GM12878 (cell line): ENCODE measurements at regions not wholly inside any gene's neighbourhood (a gene's known extent, or its start where the extent isn't known, plus 50 kb on each side); places are given as distances from the start of the nearest gene placed in this dataset.

Experiments
- ATAC-seq: fragments of 200-7000 bp; cut with Tn5 transposase; 3 replicates; pipeline ENCODE4 v1.9.1; 2020; ENCODE audit warnings: mild to moderate bottlenecking, moderate library complexity
- BruUV-seq: library from RNA; stranded (reverse); fragments of 400-500 nt; replicated peaks from 2 replicates; lab custom pipeline; 2021; lab: Mats Ljungman, UMichigan
- CTCF ChIA-PET: fragments of 300-600 bp; sonication (Branson Sonifier 250); formaldehyde crosslinking; extraction: SDS; loops from one replicate; lab custom pipeline; 2021; ENCODE audit warnings: inconsistent platforms; lab: Yijun Ruan, JAX
- POLR2A ChIA-PET: fragments of 350-600 bp; formaldehyde crosslinking; extraction: SDS; loops from one replicate; lab custom pipeline; 2021; ENCODE audit warnings: inconsistent platforms; lab: Charles Lee
- RAD21 ChIA-PET: fragments of 300-600 bp; sonication (Branson Sonifier 250); formaldehyde crosslinking; loops from one replicate; lab custom pipeline; 2023; ENCODE audit warnings: antibody characterized with exemption; ENCODE audit not compliant: unreplicated experiment; lab: Charles Lee
- SMC1A ChIA-PET: fragments of 300-600 bp; sonication (Branson Sonifier 250); formaldehyde crosslinking; loops from one replicate; lab custom pipeline; 2023; ENCODE audit not compliant: unreplicated experiment, uncharacterized antibody; lab: Charles Lee
- DNase-seq: peaks from one replicate; pipeline ENCODE4 v3.0.0-alpha.2; 2011; ENCODE audit warnings: low read depth, low spot score
- FAIRE-seq: peaks from 3 replicates; lab custom pipeline; 2011; peaks lifted over from hg19 to GRCh38; lab: Jason Lieb, UNC
- H2AFZ ChIP-seq: 2 replicates; pipeline ENCODE4 v1.6.0; 2011; ENCODE audit warnings: low read depth, low read length, control low read depth; ENCODE audit not compliant: control insufficient read depth
- H3K27ac ChIP-seq: 2 replicates; pipeline ENCODE4 v1.5.1; 2011; ENCODE audit warnings: control low read depth; ENCODE audit not compliant: control insufficient read depth, insufficient read depth
- H3K27me3 ChIP-seq, 2 experiments: replicated peaks in 1 of 2; 2 replicates each; pipeline versions ENCODE4 v1.6.0 to v1.6.1; 2011; ENCODE audit warnings: low read length in 1 of 2; ENCODE audit not compliant: control insufficient read depth in 2 of 2, insufficient read depth in 2 of 2
- H3K36me3 ChIP-seq, 2 experiments: 2 replicates each; pipeline ENCODE4 v1.5.1; 2011; ENCODE audit warnings: low read length in 1 of 2; ENCODE audit not compliant: control insufficient read depth in 2 of 2, insufficient read depth in 2 of 2
- H3K4me1 ChIP-seq: 2 replicates; pipeline ENCODE4 v1.6.1; 2011; ENCODE audit warnings: mild to moderate bottlenecking, low read length, moderate library complexity, mixed read lengths; ENCODE audit not compliant: control insufficient read depth, insufficient read depth
- H3K4me2 ChIP-seq: 2 replicates; pipeline ENCODE4 v1.6.0; 2011; ENCODE audit warnings: control low read depth; ENCODE audit not compliant: control insufficient read depth, insufficient read depth
- H3K4me3 ChIP-seq: fragments of 200-600 bp; sonication (generic); 2 replicates; pipeline ENCODE4 v1.5.1; 2016
- H3K79me2 ChIP-seq: 2 replicates; pipeline ENCODE4 v1.6.0; 2011; ENCODE audit warnings: low read length; ENCODE audit not compliant: control insufficient read depth, insufficient read depth
- H3K9ac ChIP-seq: 2 replicates; pipeline ENCODE4 v1.8.0; 2011; ENCODE audit warnings: low read length, control low read depth, mixed read lengths; ENCODE audit not compliant: control insufficient read depth, insufficient read depth
- H3K9me3 ChIP-seq: replicated peaks from 3 replicates; pipeline ENCODE4 v1.5.1; 2011; ENCODE audit warnings: mild to moderate bottlenecking, low read length; ENCODE audit not compliant: control insufficient read depth, insufficient read depth
- H4K20me1 ChIP-seq: 2 replicates; pipeline ENCODE4 v1.6.0; 2011; ENCODE audit not compliant: control insufficient read depth, insufficient read depth
- BACH1 ChIP-seq: fragments of 450-650 bp; IDR thresholded peaks from 2 replicates; pipeline ENCODE4 v1.6.1; 2017; ENCODE audit warnings: mild to moderate bottlenecking, borderline replicate concordance
- CEBPB ChIP-seq, 2 experiments: fragments of 150-350 bp in 1 of 2; IDR thresholded peaks; 2 replicates each; pipeline ENCODE4 v1.6.1; 2012 to 2014; ENCODE audit warnings: low read depth in 2 of 2, low read length in 2 of 2, borderline replicate concordance in 1 of 2, inconsistent platforms in 1 of 2
- CHD2 ChIP-seq: IDR thresholded peaks from 2 replicates; pipeline ENCODE4 v1.6.1; 2011; ENCODE audit warnings: low read depth, low read length, improper control_type of control experiment, borderline replicate concordance
- FOS ChIP-seq: IDR thresholded peaks from 3 replicates; pipeline ENCODE4 v1.6.1; 2011; ENCODE audit warnings: borderline replicate concordance; ENCODE audit not compliant: insufficient read length; ENCODE audit errors: extremely low read depth
- HDAC6 ChIP-seq: fragments of 200-600 bp; sonication (generic); IDR thresholded peaks from one replicate; pipeline ENCODE4 v1.8.0; 2017; ENCODE audit warnings: antibody characterized with exemption; ENCODE audit not compliant: unreplicated experiment
- HSF1 ChIP-seq: fragments of 150-350 bp; IDR thresholded peaks from 2 replicates; pipeline ENCODE4 v1.6.1; 2014; ENCODE audit warnings: mild to moderate bottlenecking, low read depth, low read length
- NFIC ChIP-seq: IDR thresholded peaks from 2 replicates; pipeline ENCODE4 v1.6.1; 2012; ENCODE audit warnings: low read depth, mild to moderate bottlenecking, inconsistent platforms, low read length, moderate library complexity
- POLR2AphosphoS5 ChIP-seq: IDR thresholded peaks from 2 replicates; pipeline ENCODE4 v1.6.1; 2011; ENCODE audit warnings: mild to moderate bottlenecking, low read length, inconsistent platforms
- RAD21 ChIP-seq: IDR thresholded peaks from 2 replicates; pipeline ENCODE4 v1.6.1; 2011; ENCODE audit warnings: mild to moderate bottlenecking, low read depth, low read length, moderate library complexity; ENCODE audit not compliant: insufficient read depth
- RELA ChIP-seq: fragments of 450-650 bp; IDR thresholded peaks from 2 replicates; pipeline ENCODE4 v1.8.0; 2014; ENCODE audit warnings: borderline replicate concordance; ENCODE audit not compliant: partially characterized antibody
- SMC3 ChIP-seq: IDR thresholded peaks from 2 replicates; pipeline ENCODE4 v1.6.1; 2011; ENCODE audit warnings: low read length, improper control_type of control experiment, borderline replicate concordance
- WGBS: methylation state at CpG from one replicate; pipeline ENCODE4 v1.1.6; 2016; ENCODE audit warnings: low lambda C conversion rate; ENCODE audit not compliant: insufficient replicate concordance, insufficient coverage; ENCODE audit errors: missing lambda C conversion rate; 5-methylcytosine and 5-hydroxymethylcytosine counted together
- in situ Hi-C: fragments of 300-500 bp; cut with MboI; formaldehyde crosslinking; loops from 9 replicates; pipeline ENCODE4 v1.14.3; 2018; ENCODE audit warnings: mixed read lengths
- intact Hi-C: fragments of 100-400 bp; cut with micrococcal nuclease; formaldehyde crosslinking; loops from one replicate; pipeline ENCODE4 v1.14.2; 2022; ENCODE audit not compliant: unreplicated experiment

GRCh38 chr7:153258686-153259085, 499.1 kb downstream of the ACTR3B start:
- TF ChIP-seq RAD21, result no peak
- TF ChIP-seq CHD2, result no peak
- TF ChIP-seq FOS, result no peak
- Histone ChIP-seq H3K27me3 (no peaks in the 10 kb centered on the region), H3K36me3 (no peaks in the 10 kb centered on the region), H3K27ac (no peak overlapping the region), H3K9me3 (no peaks in the 10 kb centered on the region), H3K4me2 (no peak overlapping the region), H3K4me1 (no peaks in the 10 kb centered on the region), H3K4me3 (no peak overlapping the region), H3K9ac (no peak overlapping the region), H3K79me2 (no peaks in the 10 kb centered on the region), H2AFZ (no peak overlapping the region), H4K20me1 (no peaks in the 10 kb centered on the region)
- RAD21 ChIA-PET, result no interaction called here
- POLR2A ChIA-PET, result no interaction called here
- in situ Hi-C loops (no loop called here), intact Hi-C loops (no loop called here)
- SMC1A ChIA-PET, result no interaction called here
- ATAC-seq, result no peak
- CTCF ChIA-PET, result no interaction called here
- DNase-seq, result no peak
- 59% methylated on average over 6 of the region's 6 CpGs for WGBS
- no peak for FAIRE-seq
- BruUV-seq, result no TSS peak

GRCh38 chr7:153276394-153276793, 516.8 kb downstream of the ACTR3B start:
- FAIRE-seq, result no peak
- CTCF ChIA-PET, result no interaction called here
- SMC1A ChIA-PET, result no interaction called here
- in situ Hi-C loops, result no loop called here
- no TSS peak for BruUV-seq
- intact Hi-C loops, result no loop called here
- WGBS, result 22% methylated on average over 2 of the region's 2 CpGs
- H3K4me1 ChIP-seq, result no peaks in the 10 kb centered on the region
- no peak overlapping the region for H3K27ac ChIP-seq
- POLR2A ChIA-PET, result no interaction called here
- no peaks in the 10 kb centered on the region for H4K20me1 ChIP-seq
- no peak overlapping the region for H3K4me3 ChIP-seq
- no peaks in the 10 kb centered on the region for H3K79me2 ChIP-seq
- TF ChIP-seq POLR2AphosphoS5, result no peak
- TF ChIP-seq CEBPB (IDR thresholded peaks at IDR 0.05; ENCODE audit: borderline replicate concordance in 1 of 2, low read depth in 2 of 2, low read length in 2 of 2), result no peak
- TF ChIP-seq RELA, result no peak
- no peak for TF ChIP-seq SMC3
- TF ChIP-seq BACH1, result no peak
- TF ChIP-seq HSF1, result no peak
- no peak for TF ChIP-seq HDAC6
- no peak for TF ChIP-seq NFIC
- ATAC-seq, result no peak
- no peaks in the 10 kb centered on the region for H3K27me3 ChIP-seq
- no peak overlapping the region for H3K4me2 ChIP-seq
- H3K36me3 ChIP-seq, result no peaks in the 10 kb centered on the region
- H2AFZ ChIP-seq, result no peak overlapping the region
- H3K9me3 ChIP-seq, result no peaks in the 10 kb centered on the region
- no peak for DNase-seq
- RAD21 ChIA-PET, result no interaction called here
- H3K9ac ChIP-seq, result no peak overlapping the region
